ENCODE measurements at regions not wholly inside any gene's neighbourhood (a gene's known extent, or its start where the extent isn't known, plus 50 kb on each side); places are given as distances from the start of the nearest gene placed in this dataset.
"Not testable (repeated sequence)": the region's sequence is repeated elsewhere in the genome, so short reads cannot be mapped to it uniquely, and the experiment has no call there.

- DNase-seq (ENCODE audit: low spot score): no peak
Measured at GRCh38 chr7:27032839-27033238, 63.0 kb downstream of the HOXA1 start.

GRCh38 chr7:27031289-27032172 lies 64.3 kb downstream of the HOXA1 start:
- DNase-seq (ENCODE audit: low spot score): peak; percentile 36

- no peak for DNase-seq (ENCODE audit: low spot score)
Measured at GRCh38 chr7:27030393-27031050, 65.3 kb downstream of the HOXA1 start.

- no peak for DNase-seq (ENCODE audit: low spot score)
Measured at GRCh38 chr7:27025270-27025669, 70.5 kb downstream of the HOXA1 start.

- no peak for DNase-seq (ENCODE audit: low spot score)
Measured at GRCh38 chr7:27010068-27010467, 85.7 kb downstream of the HOXA1 start.

- DNase-seq (ENCODE audit: low spot score): no peak
Measured at GRCh38 chr7:27000496-27000895, 95.3 kb downstream of the HOXA1 start.

GRCh38 chr7:26998284-26998683 lies 97.5 kb downstream of the HOXA1 start:
- DNase-seq (ENCODE audit: low spot score): not testable (repeated sequence)

GRCh38 chr7:26995666-26996065 lies 100.1 kb downstream of the HOXA1 start:
- DNase-seq (ENCODE audit: low spot score): no peak

GRCh38 chr7:26993816-26994810 lies 101.7 kb downstream of the HOXA1 start:
- no peak for DNase-seq (ENCODE audit: low spot score)

- no peak for DNase-seq (ENCODE audit: low spot score)
Measured at GRCh38 chr7:26992670-26993069, 103.1 kb downstream of the HOXA1 start.

- DNase-seq (ENCODE audit: low spot score): no peak
Measured at GRCh38 chr7:26991796-26992195, 104.0 kb downstream of the HOXA1 start.

- no peak for DNase-seq (ENCODE audit: low spot score)
Measured at GRCh38 chr7:26989897-26990670, 105.7 kb downstream of the HOXA1 start.

- DNase-seq (ENCODE audit: low spot score): no peak
Measured at GRCh38 chr7:26988836-26989374, 106.9 kb downstream of the HOXA1 start.

- no peak for DNase-seq (ENCODE audit: low spot score)
Measured at GRCh38 chr7:26987338-26987737, 108.5 kb downstream of the HOXA1 start.

- no peak for DNase-seq (ENCODE audit: low spot score)
Measured at GRCh38 chr7:26978146-26978545, 113.8 kb upstream of the SKAP2 start.

- DNase-seq (ENCODE audit: low spot score): no peak
Measured at GRCh38 chr7:26976840-26977239, 112.5 kb upstream of the SKAP2 start.

- DNase-seq (ENCODE audit: low spot score): not testable (repeated sequence)
Measured at GRCh38 chr7:26971924-26972323, 107.5 kb upstream of the SKAP2 start.

- DNase-seq (ENCODE audit: low spot score): no peak
Measured at GRCh38 chr7:26965724-26966123, 101.3 kb upstream of the SKAP2 start.

- no peak for DNase-seq (ENCODE audit: low spot score)
Measured at GRCh38 chr7:26964156-26964808, 99.9 kb upstream of the SKAP2 start.

- DNase-seq (ENCODE audit: low spot score): no peak
Measured at GRCh38 chr7:26959290-26959689, 94.9 kb upstream of the SKAP2 start.

GRCh38 chr7:26958834-26959233 lies 94.4 kb upstream of the SKAP2 start:
- DNase-seq (ENCODE audit: low spot score): no peak

Measured in hepatic stellate cell (primary cell).